ENCODE measurements at regions not wholly inside any gene's neighbourhood (a gene's known extent, or its start where the extent isn't known, plus 50 kb on each side); places are given as distances from the start of the nearest gene placed in this dataset.

GRCh38 chr22:49598338-49598737, 229.3 kb downstream of the BRD1 start:
- no peak for FAIRE-seq
- TF ChIP-seq, protein P1, sequence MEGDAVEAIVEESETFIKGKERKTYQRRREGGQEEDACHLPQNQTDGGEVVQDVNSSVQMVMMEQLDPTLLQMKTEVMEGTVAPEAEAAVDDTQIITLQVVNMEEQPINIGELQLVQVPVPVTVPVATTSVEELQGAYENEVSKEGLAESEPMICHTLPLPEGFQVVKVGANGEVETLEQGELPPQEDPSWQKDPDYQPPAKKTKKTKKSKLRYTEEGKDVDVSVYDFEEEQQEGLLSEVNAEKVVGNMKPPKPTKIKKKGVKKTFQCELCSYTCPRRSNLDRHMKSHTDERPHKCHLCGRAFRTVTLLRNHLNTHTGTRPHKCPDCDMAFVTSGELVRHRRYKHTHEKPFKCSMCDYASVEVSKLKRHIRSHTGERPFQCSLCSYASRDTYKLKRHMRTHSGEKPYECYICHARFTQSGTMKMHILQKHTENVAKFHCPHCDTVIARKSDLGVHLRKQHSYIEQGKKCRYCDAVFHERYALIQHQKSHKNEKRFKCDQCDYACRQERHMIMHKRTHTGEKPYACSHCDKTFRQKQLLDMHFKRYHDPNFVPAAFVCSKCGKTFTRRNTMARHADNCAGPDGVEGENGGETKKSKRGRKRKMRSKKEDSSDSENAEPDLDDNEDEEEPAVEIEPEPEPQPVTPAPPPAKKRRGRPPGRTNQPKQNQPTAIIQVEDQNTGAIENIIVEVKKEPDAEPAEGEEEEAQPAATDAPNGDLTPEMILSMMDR (IDR thresholded peaks at IDR 0.05; ENCODE audit: insufficient read depth, low read length, severe bottlenecking): no peak

DNA sequence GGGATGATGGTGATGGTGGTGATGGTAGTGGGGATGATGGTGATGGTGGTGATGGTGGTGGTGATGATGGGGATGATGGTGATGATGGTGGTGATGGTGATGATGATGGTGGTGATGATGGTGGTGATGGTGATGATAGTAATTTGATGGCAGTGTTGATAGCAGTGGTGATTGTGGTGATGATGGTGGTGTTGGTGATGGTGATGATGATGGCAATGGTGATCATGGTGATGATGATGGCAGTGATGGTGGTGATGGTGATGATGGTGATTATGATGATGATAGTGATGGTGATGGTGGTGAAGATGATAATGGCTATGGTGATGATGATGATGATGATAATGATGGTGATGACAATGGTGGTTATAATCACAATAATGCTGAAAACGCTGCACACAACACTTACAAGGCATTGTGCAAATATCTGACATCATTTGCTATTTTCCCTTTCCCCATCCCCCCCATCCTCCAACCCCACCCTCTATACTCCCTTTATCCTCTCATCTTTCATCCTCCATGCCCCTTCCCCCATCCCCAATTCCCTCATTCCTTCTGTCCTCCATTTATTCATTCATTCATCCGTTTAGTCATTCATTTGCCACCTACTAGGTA, 230.1 kb downstream of the BRD1 start:
- no peak for DNase-seq (ENCODE audit: low read depth)
- TF ChIP-seq, protein P1 (IDR thresholded peaks at IDR 0.05; ENCODE audit: insufficient read depth, low read length, severe bottlenecking): no peak
- FAIRE-seq: peak; percentile 89
- H3K4me3 ChIP-seq (ENCODE audit: low read depth, low read length): no peak overlapping the region
- no peaks in the 10 kb centered on the region for H3K27me3 ChIP-seq (ENCODE audit: control insufficient read depth, insufficient read depth, low read length)
- H3K36me3 ChIP-seq (ENCODE audit: control insufficient read depth, insufficient read depth, low read length): no peaks in the 10 kb centered on the region

More at GRCh38 chr22:49598338-49598737, 229.3 kb downstream of the BRD1 start:
- no peak for DNase-seq (ENCODE audit: low read depth)
- no peaks in the 10 kb centered on the region for H3K27me3 ChIP-seq (ENCODE audit: control insufficient read depth, insufficient read depth, low read length)
- no peak overlapping the region for H3K4me3 ChIP-seq (ENCODE audit: low read depth, low read length)
- no peaks in the 10 kb centered on the region for H3K36me3 ChIP-seq (ENCODE audit: control insufficient read depth, insufficient read depth, low read length)

GRCh38 chr22:49595465-49596078, 232.1 kb downstream of the BRD1 start:
- TF ChIP-seq, protein P1 (IDR thresholded peaks at IDR 0.05; ENCODE audit: insufficient read depth, low read length, severe bottlenecking): no peak
- FAIRE-seq: peak; percentile 36

GRCh38 chr22:49594078-49594477, 233.6 kb downstream of the BRD1 start:
- no peak for DNase-seq (ENCODE audit: low read depth)
- no peaks in the 10 kb centered on the region for H3K36me3 ChIP-seq (ENCODE audit: control insufficient read depth, insufficient read depth, low read length)
- no peak overlapping the region for H3K4me3 ChIP-seq (ENCODE audit: low read depth, low read length)
- FAIRE-seq: no peak
- TF ChIP-seq, protein P1 (IDR thresholded peaks at IDR 0.05; ENCODE audit: insufficient read depth, low read length, severe bottlenecking): no peak
- no peaks in the 10 kb centered on the region for H3K27me3 ChIP-seq (ENCODE audit: control insufficient read depth, insufficient read depth, low read length)

More at GRCh38 chr22:49595465-49596078, 232.1 kb downstream of the BRD1 start:
- DNase-seq (ENCODE audit: low read depth): no peak
- no peaks in the 10 kb centered on the region for H3K36me3 ChIP-seq (ENCODE audit: control insufficient read depth, insufficient read depth, low read length)
- H3K4me3 ChIP-seq (ENCODE audit: low read depth, low read length): no peak overlapping the region
- no peaks in the 10 kb centered on the region for H3K27me3 ChIP-seq (ENCODE audit: control insufficient read depth, insufficient read depth, low read length)

- no peaks in the 10 kb centered on the region for H3K27me3 ChIP-seq (ENCODE audit: control insufficient read depth, insufficient read depth, low read length)
Observed at GRCh38 chr22:49593509-49593908, 234.2 kb downstream of the BRD1 start.

More at GRCh38 chr22:49593509-49593908, 234.2 kb downstream of the BRD1 start:
- Histone ChIP-seq H3K36me3 (ENCODE audit: control insufficient read depth, insufficient read depth, low read length) (no peaks in the 10 kb centered on the region), H3K4me3 (ENCODE audit: low read depth, low read length) (no peak overlapping the region)
- TF ChIP-seq, protein P1 (IDR thresholded peaks at IDR 0.05; ENCODE audit: insufficient read depth, low read length, severe bottlenecking): no peak
- FAIRE-seq (no peak), DNase-seq (ENCODE audit: low read depth) (no peak)

Measured in bronchial epithelial cell (primary cell).